Stimulated activated CD8-positive, alpha-beta memory T cell treated with anti-CD3 and anti-CD28 coated beads, Interleukin-4, amount 100 ng/mL, for 1 hour (primary cell): ENCODE measurements at regions not wholly inside any gene's neighbourhood (a gene's known extent, or its start where the extent isn't known, plus 50 kb on each side); places are given as distances from the start of the nearest gene placed in this dataset.

Experiments
- DNase-seq, 2 donors: peaks; one replicate each; pipeline ENCODE4 v3.0.0-alpha.2; 2020; ENCODE audit warnings: low read depth in 2 of 2, low spot score in 1 of 2

DNA sequence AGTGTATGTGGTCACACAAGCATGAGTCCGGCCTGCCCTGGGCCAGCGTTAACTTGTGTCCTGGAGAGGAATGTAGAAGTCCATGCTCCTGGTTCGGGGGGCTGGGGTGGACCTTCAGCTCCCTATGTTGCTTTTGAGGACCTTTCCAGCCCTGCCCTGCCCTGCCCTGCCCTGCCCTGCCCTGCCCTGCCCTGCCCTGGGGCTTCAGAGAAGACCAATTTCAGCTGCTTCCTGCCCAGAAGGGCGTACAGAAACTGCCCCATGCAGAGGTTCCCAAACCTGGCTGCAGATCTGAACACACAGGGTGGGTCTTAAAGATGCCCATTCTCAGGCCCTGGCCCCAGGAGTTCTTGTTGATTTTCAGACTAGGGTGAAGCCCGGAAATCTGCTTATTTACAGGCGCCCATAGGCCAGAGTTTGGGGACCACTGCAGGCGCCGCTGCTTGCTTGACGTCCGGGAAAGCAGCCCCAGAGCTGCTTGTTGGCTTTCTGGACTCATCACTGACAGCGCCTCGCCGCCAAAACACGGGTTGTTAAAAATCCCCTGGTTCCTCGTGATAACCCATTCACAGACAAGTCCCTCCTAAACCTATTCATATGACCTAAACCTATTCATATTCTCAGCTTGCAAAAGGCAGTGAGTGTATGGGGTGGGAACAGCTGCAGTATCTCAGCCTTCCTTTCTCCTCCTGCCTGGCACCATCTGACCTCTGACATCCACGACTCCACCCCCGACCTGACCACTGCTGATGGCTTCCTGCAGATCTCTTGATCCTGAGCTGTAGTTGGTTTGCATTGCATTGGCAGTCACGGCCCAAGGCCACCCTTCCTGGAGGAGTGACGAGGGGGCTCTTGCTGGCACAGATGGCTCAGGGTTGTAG lies 198.3 kb downstream of the GLI2 start:
- no peak for DNase-seq

DNA sequence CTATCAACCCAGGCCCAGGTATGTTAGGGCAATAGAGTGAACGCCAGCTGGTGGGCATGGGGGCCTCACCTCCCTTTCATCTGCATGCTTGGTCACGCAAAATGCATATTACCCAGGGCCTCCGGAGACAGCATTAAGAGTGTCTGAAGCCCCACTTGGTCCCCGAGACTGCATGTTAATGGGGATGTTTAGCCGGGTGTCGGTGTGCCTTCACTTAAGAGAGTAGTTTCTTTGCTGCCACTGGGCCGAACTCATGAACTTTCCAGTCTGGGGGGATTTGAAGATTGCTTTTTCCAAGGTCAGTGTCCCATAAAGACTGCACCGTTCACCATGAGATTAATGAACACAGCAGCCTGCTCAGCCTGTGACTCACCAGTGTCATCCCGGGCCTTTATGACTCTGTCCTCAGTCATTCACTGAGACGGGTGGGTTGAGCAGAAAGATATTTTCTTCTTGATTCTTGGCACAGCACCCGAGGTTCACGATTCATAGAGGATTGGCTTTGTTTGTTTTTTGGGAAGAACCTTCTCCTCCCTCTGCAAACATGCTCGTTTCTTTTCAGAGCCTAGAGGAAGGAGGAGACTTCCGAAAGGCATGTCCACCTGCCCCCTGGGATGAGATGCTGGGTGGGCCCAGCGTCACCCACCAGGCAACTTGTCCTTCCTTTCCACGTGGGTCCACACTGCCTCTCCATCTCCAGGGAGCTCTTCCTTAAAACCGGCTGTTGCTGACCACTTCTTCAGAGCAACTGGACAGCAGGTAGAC lies 199.1 kb downstream of the GLI2 start:
- DNase-seq = no peak

DNA sequence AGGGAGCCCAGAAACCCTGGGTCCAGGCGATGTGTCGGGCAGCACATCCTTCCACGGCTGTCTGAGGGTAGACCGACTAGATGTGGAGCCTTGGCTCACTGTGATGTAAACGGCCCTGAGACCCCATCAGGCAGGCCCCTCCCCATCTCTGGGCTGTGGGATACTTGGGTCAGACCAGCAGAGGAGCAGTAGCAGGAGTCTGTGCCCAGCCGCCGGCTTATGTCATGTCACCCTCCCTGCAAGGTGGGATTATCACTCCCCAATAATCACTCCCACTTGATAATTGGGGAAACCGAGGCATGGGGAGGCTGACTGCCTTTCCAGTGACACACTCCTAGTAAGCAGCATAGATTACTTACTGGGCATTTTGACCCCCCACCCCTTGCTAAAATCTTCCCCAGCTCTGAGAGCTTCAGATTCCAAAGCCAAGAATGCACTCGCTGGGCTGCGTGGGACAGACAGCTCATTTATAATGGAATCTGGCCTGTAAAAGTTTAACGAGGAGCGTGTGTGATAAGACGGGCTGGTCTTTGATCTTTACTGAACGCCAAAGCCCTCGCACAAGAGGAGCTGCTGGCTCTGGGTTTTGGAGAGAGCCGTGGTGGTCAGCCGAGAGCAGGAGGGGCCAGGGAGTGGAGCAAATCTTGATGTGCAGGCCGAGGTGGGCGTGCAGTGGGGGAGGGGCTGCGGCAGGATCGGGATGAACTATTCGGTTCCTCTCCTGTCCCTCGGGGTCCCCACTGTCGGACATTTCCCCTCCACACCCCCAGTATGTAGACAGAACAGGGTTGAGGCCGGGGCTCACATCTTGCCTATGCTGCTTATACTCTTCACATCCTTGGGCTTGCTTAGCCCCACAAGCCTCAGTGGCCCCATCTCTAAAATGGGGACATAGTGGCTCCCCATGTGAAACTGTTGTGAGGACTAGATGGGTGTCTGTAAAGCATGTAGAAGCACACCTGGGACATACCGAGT lies 200.0 kb downstream of the GLI2 start:
- no peak for DNase-seq

DNA sequence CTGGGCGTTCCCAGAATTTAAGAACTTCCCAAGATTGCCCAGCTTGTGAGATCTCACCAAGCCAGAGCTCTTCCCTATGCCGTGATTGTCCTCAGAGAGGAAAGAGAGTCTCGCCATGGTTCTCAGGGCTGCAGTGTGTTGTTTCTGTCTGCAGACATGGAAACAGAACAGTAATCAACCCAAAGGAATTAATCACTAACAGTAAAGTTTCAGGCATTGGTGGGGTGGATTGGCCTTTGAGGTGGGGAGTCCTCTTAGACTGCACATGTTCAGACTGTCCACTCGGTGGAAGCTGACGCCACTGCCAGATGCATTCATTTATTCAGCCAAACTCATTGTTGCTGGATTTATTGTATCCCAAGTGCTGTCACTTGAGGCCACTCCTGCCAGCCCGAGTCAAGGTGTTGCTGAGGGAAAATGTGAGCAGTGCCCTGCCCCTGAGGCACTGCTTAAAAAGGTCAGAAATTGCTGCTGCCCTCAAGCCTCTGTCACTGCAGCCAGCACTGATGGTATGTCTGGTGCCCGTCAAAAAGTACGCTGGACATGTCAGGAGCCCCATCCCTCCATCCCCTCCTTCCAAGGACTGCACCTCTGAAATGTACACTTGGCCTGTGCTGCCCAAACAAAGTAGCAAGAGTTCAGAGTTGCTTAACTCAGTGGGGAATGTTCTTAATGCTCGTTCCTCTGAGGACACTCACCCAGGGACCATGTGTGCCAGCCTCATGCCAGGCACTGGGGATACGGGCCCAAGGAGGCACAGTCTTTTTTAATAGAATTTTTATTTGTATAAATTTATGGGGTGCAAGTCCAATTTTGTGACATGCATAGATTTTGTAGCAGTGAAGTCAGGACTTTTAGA lies 201.0 kb downstream of the GLI2 start:
- no peak for DNase-seq

DNA sequence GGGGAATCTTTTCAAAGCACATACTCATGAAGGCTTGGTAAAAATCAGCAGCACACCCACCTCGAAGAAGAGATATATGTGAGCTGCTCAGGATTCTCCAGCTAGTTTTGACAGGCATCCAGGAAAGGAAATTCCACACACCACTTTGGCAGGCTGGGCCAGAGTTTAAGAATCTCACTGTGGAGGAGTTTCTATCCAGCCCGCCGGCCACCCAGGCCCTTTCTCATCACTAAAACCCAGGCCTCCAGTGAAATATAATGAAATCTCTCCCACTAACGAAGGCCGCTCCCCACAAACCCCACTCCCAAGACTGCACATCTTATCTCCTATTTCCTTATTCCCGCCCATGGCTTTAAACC lies 202.0 kb downstream of the GLI2 start:
- no peak for DNase-seq

DNA sequence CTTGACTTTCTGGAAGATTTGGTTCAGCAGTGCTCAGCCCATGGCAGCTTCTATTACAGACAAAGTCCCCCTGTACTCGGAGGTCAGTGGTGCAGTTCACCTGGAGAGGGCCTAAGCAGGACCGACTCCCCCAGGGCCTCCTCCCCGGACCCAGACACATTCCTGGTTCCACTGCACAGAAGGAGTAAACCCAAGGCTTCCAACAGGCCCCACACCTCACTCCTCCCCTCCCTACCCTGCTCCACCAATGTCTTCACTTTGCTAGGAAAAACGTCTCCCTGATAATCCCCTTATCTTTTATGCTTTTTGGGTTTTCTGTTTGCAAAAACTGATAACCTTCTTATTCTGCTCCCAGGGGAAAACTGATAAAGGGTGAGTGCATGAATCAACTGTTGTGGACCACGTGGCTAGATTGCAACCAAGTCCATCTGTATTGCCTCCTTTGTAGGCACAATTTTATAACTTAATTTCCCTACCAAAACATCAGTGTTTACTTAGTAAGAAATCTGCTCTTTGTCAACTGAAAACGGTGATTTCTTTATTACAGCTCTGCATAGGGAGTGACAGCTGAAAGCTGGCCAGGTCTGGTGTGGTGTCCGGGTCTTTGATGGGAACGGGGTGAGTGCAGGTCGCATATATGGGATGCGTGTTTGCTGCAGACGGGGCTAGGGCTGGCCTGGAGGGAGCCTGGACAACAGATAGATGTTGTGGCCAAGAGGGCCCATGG lies 202.5 kb downstream of the GLI2 start:
- no peak for DNase-seq

DNA sequence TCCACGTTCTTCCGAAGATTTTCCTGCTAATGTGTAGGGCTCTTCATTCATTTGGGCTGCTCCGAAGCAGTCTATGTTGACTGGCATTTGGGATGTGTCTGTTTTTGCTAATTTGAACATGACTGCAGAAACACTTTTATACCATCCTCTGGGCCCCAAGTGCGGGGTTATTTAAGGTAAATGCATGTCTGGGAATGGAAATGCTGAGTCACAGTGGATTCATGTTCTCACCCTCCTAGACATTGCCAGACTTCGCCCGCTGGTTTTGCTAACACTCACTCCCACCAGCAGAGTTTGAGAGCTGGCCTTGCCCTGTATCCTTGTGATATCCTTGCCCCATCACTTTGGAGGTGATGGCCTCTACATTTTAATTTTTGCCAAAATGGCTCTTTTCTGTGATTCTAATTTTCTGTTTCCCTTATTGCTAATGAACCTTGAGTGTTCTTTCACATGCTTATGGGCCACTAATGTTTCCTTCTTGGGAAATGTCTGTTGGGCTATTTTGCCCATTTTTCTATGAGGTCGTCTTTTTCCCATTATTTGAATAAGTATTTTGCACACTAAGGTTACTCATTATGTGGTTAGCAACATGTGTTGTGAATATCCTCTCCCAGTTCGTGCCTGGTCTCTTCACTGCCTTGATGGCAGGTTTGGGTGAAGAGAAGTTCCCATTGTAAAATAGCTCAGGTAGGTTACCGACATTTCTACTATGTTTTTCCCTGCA lies 204.1 kb downstream of the GLI2 start:
- no peak for DNase-seq

DNA sequence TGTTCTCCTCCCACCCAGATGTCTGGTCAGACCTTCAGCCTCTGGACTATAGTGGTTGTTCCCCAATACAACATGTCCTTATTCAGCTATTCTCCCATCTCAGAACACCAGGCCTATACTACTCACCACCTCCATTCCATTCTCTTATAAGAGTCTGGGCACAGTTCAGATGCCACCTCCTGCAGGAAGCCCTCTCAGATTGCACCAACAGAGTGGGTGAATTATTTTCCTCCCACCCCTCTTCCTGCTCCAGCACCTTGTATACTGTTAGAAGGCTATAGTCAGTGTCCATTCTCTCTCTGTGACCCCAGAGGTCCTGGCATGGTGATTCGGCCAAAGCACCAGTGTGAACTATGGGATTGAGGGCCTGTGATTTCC lies 204.6 kb downstream of the GLI2 start:
- no peak for DNase-seq

DNA sequence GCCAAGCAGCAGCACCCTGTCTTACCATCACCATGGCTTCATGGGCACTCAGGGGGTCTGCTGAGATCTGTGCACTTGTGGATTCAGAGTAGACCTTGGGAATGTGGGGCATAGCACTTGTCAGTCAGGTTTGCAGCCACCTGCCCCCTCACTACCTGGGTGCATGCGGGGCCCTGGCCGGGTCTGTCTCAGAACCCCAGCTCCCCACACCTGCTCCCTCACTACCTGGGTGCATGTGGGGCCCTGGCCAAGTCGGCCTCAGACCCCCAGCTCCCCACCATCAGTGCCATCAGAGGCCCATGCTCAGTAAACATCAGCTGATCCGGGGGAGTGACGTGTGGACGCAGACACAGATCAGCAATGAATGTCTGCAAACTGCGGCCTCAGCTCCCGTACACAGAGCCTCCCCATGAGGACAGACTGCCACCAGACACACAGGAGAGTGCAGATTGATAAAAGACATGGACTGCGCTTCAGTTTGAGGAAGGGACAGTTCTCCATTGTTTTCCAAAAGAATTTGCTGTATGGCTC lies 205.1 kb downstream of the GLI2 start:
- no peak for DNase-seq

DNA sequence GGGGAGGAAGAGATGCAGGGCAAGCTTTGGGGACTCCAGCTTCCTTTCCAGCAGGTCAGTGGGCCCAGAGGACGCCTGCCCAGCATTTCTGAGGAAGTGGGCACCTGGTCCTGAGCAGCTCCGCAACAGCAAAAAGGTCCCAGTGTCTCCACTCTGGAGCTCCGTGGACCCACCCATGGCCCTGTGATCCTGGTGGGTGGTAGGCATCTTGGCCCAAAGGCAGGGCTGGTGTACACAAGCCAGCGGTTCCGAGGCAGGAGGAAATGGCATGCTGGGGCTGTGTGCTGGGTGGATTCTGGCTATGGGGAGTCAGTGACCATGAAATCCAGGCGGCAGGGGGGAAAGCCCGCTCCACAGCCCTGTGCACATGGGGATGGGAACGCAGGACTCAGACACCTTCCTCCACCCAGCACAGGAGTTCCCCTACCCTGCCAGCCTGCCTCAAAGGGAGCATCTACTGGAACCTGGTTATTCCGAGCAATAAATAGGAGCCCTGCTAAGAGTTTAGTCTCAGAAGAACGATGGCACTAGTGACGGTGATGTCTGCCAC lies 206.0 kb downstream of the GLI2 start:
- no peak for DNase-seq

DNA sequence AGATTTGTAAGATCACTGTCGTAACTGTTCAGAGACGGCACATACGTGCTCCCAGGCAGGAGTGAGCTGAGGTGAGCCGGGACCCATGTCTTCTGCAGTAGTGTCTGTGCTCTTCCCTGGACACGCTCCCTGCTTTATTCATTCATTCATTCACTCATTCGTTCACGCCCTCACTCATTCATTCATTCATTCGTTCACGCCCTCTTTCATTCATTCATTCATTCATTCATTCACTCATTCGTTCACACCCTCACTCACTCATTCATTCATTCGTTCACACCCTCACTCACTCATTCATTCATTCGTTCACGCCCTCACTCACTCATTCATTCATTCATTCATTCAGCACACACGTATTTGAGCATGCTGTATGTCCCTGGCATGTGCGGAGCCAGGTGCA lies 207.0 kb downstream of the GLI2 start:
- no peak for DNase-seq

DNA sequence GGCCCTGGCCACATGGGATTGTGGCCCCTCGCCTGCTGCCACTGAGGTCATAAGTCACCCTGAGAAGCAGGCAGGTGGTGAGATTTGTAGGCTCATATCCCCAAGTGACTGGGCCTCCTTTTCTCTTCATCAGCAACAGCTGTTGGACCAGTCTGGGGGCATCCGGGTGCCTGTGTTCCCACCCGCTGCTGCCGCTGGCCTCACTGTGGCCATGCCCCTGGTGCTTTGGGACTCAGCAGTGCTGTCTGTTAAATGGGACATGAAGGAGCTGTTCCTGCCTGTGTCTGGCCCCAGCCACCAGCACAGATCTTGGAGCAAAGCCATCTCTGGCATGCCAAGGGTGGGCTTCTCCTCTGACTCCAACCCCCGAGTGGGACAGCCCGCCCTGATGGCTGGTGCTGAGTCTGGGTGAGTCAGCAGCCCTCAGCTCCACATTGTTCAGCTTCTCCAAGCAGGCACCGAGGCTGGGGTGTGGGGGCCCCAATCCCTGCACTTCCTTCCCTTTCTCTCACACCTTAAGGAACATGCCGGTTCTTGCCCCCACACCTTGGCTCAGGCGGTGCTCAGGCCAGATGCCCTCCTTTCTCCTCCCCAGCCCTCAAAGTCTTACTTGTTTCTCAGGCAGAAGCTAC lies 207.9 kb downstream of the GLI2 start:
- no peak for DNase-seq

DNA sequence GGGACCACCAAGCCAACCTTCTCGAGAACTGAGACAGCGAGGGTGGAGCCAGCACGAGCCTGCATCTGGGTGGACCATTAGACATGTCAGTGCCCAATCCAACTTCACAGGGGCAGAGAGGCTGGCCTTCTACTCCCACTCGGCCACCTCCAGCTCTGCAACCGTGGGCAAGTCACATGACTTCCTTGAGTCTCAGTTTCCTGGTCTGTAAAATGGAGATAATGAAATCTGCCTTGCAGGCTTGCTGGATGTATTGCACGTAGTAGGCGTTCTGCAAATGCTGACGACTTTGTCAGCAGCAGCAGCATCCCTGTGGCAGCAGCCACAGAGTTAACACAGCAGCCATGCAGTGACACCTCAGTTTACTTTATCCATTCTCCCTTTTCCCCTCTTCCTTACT lies 208.9 kb downstream of the GLI2 start:
- no peak for DNase-seq

DNA sequence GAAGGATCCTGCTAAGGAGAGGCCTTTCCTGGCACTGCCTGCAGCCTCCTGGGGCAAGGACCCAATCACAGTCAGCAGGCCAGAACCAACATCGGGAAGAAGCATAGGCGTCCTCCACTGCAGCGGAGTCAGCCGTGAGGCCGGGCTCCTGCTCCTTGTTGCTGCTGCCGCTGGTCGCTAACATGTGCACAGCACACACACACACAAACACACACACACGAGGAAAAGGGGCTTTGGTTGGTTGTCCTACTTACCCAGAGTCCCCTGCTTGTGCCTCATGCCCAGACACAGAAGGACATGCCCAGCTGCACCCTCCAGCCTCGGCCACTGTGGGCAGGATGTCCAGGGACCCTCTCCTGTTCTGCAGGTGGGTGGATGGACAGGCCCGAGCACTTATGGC lies 209.4 kb downstream of the GLI2 start:
- no peak for DNase-seq

DNA sequence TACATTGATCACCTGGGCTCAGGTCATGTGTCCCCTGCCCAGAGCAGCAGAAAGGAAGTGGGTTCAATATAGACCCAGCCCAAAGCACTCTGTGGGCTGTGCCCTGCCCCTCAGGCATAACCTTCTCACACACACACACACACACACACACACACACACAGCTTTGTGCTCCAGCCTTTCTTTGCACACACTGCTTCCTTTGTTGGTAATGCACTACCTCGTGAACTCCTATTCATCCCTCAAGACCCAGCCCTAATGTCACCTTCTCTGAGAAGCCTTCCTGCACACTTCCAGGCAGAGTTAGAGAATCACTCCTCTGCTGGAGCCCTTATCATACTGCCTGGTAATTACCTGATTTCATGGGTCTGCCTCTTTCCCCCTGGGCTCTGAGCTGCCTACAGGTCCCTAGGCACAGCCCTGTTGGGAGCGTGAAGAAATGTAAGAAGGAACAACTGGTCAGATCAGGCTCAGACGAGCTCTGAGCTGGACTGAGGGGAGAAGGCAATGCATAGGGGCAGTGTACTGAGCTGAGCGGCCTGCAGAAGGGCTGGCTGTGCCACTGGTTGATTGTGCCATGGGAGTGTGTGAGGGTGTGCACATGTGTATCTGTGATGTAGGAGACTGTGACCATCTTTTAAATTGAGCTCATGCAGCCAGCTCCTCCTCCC lies 210.3 kb downstream of the GLI2 start:
- no peak for DNase-seq

DNA sequence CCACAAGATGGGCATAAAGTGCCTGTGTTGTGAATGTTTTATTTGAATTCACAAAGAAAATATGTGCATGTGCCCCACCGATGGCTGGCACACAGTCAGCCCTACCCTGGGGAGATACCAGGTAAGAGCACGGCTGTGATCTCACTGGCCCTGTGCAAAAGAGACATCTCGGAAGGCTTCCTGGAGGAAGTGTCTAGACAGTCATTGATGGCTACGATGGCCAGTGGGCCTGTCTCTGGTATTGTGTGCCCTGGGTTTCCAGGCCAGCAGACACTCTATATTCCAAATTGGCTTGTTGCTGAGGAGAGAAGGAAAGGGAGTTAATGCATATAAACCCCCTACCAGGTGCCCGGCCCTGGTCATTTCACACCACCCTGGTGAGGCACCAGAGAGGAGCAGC lies 211.7 kb downstream of the GLI2 start:
- no peak for DNase-seq

DNA sequence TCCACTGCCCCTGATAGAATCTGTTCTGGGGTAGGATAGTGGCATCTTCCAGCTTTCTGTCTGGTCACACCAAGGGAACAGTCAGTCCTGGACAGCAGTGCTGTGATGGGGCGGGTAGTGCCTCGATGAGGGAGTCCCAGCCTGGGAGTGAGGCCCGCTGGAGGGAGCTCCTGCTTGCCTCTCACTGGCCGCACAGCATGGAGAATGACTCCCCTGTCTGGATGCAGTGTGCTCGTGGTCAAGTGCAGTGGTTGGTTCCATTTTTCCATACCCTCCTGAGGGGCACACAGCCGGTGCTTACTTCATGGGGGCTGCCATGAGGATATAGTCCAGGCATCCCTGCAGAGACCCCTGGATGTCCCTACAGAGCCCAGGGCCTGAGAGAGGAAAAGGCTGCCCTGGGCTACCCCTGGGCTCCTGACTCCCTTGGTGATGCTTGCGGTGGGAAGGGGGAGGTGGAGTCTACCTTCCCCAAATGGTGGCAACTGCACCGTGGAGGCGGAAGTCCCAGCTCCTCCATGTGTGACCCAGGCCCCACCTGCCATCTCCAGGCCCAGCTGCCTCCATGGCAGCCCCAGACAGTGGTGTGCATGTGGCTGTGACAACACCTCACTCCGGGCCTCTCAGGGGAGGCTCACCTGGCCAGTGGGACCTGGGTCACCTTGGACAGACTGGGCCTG lies 212.5 kb downstream of the GLI2 start:
- no peak for DNase-seq
